ENCODE measurements at regions not wholly inside any gene's neighbourhood (a gene's known extent, or its start where the extent isn't known, plus 50 kb on each side); places are given as distances from the start of the nearest gene placed in this dataset.

DNA sequence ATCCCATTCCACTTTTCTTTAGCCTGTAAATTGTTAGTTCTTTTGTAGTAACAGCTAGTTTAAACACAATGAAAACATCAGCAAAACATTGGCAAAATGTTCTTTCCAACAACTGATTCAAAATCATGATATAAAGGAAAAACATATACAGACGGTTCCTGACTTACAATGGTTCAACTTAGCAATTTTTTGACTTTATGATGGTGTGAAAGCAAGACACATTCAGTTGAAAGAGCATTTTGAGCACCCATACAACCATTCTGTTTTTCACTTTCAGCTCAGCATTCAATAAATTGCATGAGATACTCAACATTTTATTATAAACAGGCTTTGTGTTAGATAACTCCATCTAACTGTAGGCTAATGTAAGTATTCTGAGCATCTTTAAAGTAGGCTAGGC, 185.1 kb downstream of the NOL4 start:
- no peak for TF ChIP-seq POLR2A (IDR thresholded peaks at IDR 0.05)
- TF ChIP-seq, protein P1, sequence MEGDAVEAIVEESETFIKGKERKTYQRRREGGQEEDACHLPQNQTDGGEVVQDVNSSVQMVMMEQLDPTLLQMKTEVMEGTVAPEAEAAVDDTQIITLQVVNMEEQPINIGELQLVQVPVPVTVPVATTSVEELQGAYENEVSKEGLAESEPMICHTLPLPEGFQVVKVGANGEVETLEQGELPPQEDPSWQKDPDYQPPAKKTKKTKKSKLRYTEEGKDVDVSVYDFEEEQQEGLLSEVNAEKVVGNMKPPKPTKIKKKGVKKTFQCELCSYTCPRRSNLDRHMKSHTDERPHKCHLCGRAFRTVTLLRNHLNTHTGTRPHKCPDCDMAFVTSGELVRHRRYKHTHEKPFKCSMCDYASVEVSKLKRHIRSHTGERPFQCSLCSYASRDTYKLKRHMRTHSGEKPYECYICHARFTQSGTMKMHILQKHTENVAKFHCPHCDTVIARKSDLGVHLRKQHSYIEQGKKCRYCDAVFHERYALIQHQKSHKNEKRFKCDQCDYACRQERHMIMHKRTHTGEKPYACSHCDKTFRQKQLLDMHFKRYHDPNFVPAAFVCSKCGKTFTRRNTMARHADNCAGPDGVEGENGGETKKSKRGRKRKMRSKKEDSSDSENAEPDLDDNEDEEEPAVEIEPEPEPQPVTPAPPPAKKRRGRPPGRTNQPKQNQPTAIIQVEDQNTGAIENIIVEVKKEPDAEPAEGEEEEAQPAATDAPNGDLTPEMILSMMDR (IDR thresholded peaks at IDR 0.05), result no peak

All from gastroesophageal sphincter (tissue), 3 donors.